DOHH2 (cell line): ENCODE measurements at regions not wholly inside any gene's neighbourhood (a gene's known extent, or its start where the extent isn't known, plus 50 kb on each side); places are given as distances from the start of the nearest gene placed in this dataset.

Source experiments
- CTCF ChIP-seq: fragments of 200-600 bp; sonication (generic); IDR thresholded peaks from one replicate; pipeline ENCODE4 v1.5.1; 2014; ENCODE audit warnings: antibody characterized with exemption, mild to moderate bottlenecking, low read depth, low read length; ENCODE audit not compliant: poor library complexity, severe bottlenecking
- EZH2phosphoT487 ChIP-seq: fragments of 200-600 bp; sonication (generic); IDR thresholded peaks from 2 replicates; pipeline ENCODE4 v1.6.1; 2017; ENCODE audit warnings: borderline replicate concordance, mild to moderate bottlenecking, antibody characterized with exemption, low read length, moderate library complexity, mixed read lengths

- TF ChIP-seq CTCF (no peak), EZH2phosphoT487 (no peak)
These were observed 1276.1 kb downstream of the FSTL5 start for GRCh38 chr4:160887668-160888067.
